HG02798 (cell line): ENCODE measurements at regions not wholly inside any gene's neighbourhood (a gene's known extent, or its start where the extent isn't known, plus 50 kb on each side); places are given as distances from the start of the nearest gene placed in this dataset.
"Not testable (repeated sequence)": the region's sequence is repeated elsewhere in the genome, so short reads cannot be mapped to it uniquely, and the experiment has no call there.

Source experiments
- ATAC-seq: cut with Tn5 transposase; IDR thresholded peaks from one replicate; pipeline ENCODE4 v1.9.1; 2021; ENCODE audit warnings: mild to moderate bottlenecking; ENCODE audit not compliant: unreplicated experiment, poor library complexity

GRCh38 chr6:71007298-71007697 is 50.4 kb upstream of the B3GAT2 start:
- not testable (repeated sequence) for ATAC-seq

- ATAC-seq = no peak
These were observed 55.1 kb upstream of the B3GAT2 start for GRCh38 chr6:71011871-71012371.

- ATAC-seq = peak; percentile 91
These were observed 56.1 kb upstream of the B3GAT2 start for GRCh38 chr6:71012866-71013469.

GRCh38 chr6:71015392-71015791 is 58.5 kb upstream of the B3GAT2 start:
- ATAC-seq = no peak

GRCh38 chr6:71028236-71028876 is 71.5 kb upstream of the B3GAT2 start:
- no peak for ATAC-seq

GRCh38 chr6:71028877-71029252 is 72.0 kb upstream of the B3GAT2 start:
- no peak for ATAC-seq

- ATAC-seq = no peak
These were observed 72.7 kb upstream of the B3GAT2 start for GRCh38 chr6:71029555-71029954.

GRCh38 chr6:71031912-71032311 is 75.1 kb upstream of the B3GAT2 start:
- no peak for ATAC-seq

- ATAC-seq = no peak
These were observed 76.3 kb upstream of the B3GAT2 start for GRCh38 chr6:71033171-71033570.

- ATAC-seq = no peak
These were observed 77.0 kb upstream of the B3GAT2 start for GRCh38 chr6:71033890-71034289.

GRCh38 chr6:71034563-71035345 is 77.9 kb upstream of the B3GAT2 start:
- no peak for ATAC-seq

GRCh38 chr6:71035871-71036270 is 79.0 kb upstream of the B3GAT2 start:
- no peak for ATAC-seq

- ATAC-seq = no peak
These were observed 82.0 kb upstream of the B3GAT2 start for GRCh38 chr6:71038711-71039344.

- no peak for ATAC-seq
These were observed 83.2 kb upstream of the B3GAT2 start for GRCh38 chr6:71040043-71040442.

- no peak for ATAC-seq
These were observed 84.0 kb upstream of the B3GAT2 start for GRCh38 chr6:71040841-71041240.

GRCh38 chr6:71043902-71044301 is 87.0 kb upstream of the B3GAT2 start:
- no peak for ATAC-seq

- ATAC-seq = no peak
These were observed 87.9 kb upstream of the B3GAT2 start for GRCh38 chr6:71044753-71045152.

- no peak for ATAC-seq
These were observed 88.4 kb upstream of the B3GAT2 start for GRCh38 chr6:71045296-71045695.

- no peak for ATAC-seq
These were observed 90.6 kb upstream of the B3GAT2 start for GRCh38 chr6:71047417-71047816.

- no peak for ATAC-seq
These were observed 91.7 kb upstream of the B3GAT2 start for GRCh38 chr6:71048320-71049164.
